DMS53 treated with DMSO at 0.1 percent for 48 hours (cell line): ENCODE measurements at regions not wholly inside any gene's neighbourhood (a gene's known extent, or its start where the extent isn't known, plus 50 kb on each side); places are given as distances from the start of the nearest gene placed in this dataset.

ENCODE experiments used
- DNase-seq: peaks from one replicate; lab custom pipeline; 2025; ENCODE audit not compliant: unreplicated experiment; lab: John Stamatoyannopoulos, UW

- DNase-seq: no peak
Measured at GRCh38 chr10:78817361-78817760, 251.4 kb upstream of the ZMIZ1 start.

DNA sequence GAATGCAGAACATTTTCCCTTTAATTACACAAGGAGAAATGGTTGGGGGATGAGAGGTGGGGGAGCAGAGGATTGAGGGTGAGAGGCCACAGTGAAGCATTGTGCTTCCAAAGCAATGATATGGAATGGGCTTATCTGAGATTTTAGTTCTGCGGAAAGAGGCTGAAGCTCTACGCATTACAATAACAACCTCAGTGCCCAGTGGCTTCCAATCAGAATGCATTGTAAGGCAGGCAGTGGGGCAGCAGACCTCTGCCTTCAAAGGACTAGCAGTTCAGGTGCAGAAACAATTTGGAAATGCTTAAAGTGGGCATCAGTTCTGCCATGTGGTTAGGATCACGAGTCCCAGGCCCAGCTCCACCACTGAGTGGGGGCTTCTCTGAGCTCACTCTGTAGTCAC, 251.0 kb upstream of the ZMIZ1 start:
- no peak for DNase-seq

DNA sequence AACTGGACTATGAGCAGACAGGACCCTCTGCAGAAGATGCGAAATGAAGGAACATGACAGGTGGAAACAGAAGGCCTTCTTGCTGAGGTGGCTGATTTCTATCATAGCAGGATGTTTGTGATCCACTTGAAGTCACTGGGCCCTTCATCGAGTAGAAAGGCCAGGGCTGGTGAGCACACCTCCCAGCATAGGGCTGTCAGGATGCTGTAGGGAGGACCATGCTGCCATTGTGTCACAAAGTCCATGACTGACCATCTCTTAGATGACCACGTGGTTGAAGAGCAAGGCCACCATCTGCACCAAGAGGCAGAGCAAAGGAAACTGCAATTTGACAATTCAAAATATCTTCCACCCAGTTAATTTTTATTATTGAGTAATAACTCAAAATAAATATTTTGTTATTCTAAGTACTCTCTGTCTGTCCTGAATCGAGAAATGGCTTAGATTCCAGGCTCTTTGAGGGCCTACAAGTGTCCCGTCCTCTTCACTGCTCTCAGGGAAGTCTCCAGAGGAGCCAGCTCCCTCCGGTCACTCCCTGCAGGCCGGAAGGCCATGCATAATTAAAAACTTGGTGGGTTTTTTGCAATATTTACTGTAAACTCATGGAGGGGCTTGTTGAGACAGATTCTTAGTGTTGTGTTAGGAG, 249.3 kb upstream of the ZMIZ1 start:
- peak; percentile 77 for DNase-seq

- no peak for DNase-seq
Measured at GRCh38 chr10:78820007-78820362, 248.8 kb upstream of the ZMIZ1 start.

DNA sequence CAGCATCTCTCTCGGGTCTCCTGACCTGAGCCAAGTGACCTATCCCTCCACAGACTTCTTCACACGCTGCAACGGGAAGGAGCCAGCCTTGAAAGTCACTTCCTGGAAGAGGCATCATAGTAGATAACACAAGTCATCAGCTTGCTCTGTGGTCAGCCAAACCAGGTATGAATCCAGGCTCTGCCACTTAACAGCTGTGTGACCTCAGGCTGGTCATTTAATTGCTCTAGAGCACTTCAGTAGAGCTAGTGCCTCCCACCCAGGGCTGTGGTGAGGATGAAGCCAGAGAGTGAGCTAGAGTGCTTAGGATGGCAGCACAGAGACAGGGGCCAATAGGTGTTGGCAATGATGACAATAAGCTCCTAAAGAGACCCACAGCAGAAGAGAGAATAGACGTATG, 247.7 kb upstream of the ZMIZ1 start:
- no peak for DNase-seq

DNA sequence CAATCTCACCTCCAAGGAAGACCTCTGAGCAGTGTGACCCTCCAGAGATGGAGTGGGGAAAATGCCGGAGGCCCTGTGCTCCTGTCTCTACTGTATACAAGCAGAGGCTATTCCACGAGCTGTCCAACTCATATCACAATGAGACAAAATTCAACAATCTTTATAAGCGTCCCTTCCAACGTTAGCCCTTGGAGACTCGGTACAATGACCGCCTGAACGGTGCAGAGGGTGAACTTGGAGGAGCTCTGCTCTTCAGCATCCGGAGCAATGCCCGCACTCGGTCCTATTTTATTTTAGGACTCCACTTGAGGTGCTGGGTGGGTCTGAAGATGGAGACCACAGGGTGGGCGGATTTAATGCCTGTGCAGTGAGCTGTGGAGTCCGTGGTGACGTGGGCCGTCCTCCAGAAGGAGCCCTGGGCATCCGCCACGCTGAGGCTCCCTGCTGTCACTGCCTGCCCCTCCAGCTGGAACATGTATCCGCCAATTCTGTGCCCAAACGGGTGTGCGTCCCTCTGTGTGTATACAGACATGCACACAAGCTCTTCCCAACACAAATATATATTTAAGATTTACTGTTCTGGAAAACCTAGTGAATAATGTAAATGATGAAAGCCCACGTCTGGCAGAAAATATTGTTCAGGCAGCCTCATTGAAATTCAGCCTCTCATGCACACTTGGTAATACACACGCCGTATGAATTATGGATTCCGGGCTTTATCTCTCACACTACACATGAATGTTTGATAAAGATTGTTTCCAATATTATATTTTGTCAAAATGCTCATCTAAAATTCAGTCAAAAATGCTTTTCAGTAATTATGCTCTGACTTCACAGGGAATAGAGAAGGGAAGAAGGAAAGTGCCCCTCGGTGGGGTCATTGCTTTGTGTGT, 239.9 kb upstream of the ZMIZ1 start:
- no peak for DNase-seq

DNA sequence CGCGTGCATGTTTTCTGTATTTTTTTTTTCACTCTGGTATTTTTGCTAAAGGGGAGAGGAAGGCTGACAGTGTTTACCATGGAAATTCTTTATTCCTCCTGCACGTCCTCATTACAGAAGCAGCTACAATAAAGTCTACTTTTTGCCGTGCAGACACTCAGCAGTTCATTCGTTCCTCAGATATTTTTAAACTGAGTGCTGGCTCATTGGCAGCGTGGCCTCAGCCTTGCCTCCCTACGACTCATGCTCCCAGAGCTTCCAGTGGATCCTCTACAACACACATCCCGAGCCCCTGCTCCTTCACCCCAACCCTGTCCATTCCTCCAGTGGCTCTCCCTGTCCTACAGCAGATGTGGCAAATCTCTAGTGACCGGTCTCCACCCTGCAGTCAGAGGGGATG, 239.2 kb upstream of the ZMIZ1 start:
- DNase-seq: no peak

GRCh38 chr10:78830062-78830975, 238.4 kb upstream of the ZMIZ1 start:
- DNase-seq: no peak

DNA sequence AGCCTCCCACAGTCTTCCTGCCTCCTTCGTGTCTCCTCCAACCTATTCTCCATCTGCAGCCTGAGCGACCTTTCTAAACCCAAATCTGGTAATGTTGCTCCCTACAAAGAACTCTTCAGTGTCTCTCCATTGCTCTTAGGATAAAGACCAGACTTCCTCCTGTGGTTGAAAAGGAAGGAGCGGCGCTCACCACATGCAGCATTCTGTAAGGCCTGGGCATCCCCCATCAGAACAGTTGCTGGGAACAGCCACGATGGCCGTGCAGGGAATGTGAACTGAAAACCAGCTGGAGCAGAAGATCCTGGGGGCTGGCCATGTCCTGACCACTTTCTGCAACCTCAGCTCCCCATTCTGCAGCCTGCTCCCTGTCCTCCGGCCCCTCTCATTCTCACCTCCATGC, 237.8 kb upstream of the ZMIZ1 start:
- DNase-seq: no peak

DNA sequence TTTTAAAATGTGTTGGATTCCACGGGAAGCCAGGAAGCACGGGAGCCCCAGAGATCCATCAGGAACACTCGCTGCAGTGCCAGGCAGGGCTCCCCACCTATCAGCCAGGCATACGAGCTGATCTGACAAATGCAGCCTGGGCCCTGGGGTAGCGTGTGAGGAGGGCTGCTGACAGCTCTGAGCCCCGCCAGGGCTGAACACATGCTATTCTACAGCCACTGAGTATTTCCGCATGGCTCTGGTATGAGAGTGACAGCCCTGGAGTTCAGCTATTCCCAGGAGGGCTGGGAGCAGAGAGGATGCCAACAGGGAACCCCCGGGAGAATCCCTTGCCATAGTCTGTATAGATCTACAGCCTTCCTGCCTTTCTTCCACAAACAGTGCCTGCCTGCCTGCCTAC, 237.3 kb upstream of the ZMIZ1 start:
- no peak for DNase-seq

GRCh38 chr10:78832281-78832680, 236.5 kb upstream of the ZMIZ1 start:
- no peak for DNase-seq

DNA sequence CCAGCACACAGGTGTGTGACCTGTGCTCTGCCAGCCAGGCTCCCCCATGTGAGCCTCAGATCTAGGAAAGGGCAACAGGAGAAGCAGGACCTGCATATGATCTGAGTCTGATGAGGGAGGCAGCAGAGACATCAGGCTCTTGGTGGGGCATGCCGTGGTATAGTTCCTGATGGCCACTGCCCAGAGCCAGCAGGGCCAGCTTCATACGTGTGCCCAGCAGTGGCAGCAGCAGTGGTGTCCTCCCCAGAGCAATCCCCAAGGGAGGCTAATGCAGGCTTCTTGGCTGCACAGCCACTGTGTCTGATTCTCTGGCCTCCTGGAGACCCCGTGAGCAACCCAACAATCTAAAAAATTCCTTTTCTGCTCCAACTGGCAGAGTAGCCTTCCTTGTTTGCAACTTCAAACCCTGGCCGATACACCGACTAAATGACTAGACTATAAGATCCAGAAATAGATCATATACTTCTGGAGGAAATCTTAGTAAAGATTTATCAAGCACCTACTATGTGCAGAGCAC, 230.6 kb upstream of the ZMIZ1 start:
- no peak for DNase-seq

DNA sequence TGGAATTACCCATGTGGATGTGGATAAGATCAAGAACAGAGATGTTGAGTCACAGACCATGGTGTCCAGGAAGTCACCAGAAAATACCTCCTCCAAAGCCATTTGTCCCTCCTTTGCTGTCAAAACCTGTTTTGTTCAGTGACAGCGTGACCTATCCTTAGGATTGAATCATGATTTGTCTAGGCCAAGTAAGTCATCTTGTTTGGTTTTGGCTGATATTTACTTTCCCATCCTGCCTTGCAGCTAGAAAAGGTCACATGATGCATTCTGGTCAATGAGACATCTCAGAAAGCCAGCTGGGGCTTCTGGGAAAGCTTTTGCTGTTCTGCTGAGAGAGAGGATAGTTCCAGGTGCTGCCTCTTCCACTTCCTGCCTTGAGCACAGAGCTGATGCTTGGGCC, 225.3 kb upstream of the ZMIZ1 start:
- DNase-seq: no peak

DNA sequence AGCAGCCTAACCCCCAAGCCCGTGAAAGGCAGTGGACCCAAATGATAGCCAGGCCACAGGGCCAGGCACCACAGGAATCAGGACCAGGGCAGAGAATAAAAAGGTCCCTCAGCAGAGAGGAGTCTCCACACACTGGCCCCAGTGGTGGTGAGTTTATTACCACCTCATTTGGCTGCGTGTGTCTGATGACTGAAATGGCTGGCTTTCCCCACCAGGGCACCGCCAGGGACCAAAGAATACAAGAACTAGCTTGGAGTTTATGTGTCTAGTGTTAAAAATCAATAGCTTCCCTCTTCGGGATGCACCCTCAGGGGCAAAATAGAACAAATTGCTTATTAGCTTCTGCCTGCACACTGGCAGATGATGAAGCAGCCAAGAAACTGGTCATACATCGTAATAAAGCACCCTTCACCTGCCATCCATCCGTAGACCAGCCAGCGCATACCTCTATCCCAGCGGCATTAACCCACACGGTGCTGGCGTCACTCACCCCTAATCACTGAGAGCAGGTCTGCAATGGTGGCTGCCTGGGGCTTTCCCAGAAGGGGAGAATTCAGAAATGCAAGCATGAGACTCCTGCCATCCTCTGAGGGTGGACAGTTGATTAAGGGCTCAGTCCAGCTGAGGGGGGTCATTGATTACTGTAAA, 223.7 kb upstream of the ZMIZ1 start:
- no peak for DNase-seq

- no peak for DNase-seq
Measured at GRCh38 chr10:78846071-78846470, 222.7 kb upstream of the ZMIZ1 start.

DNA sequence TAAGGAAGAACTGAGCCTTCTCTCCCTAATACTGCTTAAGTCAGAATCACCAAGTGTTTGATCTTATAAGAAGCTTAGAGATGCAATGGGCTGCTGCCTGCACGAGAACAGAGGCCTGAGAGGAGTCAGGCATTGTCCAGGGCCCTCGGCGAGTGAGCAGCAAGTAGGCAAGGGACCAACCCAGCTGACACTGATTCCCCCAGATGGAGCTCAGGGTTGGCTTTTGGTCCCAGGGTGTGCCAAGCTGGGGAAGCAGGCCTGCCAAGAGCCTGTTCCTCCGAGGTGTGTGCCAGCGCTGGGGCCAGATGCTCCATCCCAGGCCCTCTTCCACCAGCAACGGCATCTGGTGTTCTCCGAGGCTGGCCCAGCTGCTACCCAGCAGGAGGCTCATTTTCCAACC, 222.0 kb upstream of the ZMIZ1 start:
- no peak for DNase-seq

- no peak for DNase-seq
Measured at GRCh38 chr10:78847485-78847884, 221.3 kb upstream of the ZMIZ1 start.

- DNase-seq: no peak
Measured at GRCh38 chr10:78849115-78849514, 219.7 kb upstream of the ZMIZ1 start.

DNA sequence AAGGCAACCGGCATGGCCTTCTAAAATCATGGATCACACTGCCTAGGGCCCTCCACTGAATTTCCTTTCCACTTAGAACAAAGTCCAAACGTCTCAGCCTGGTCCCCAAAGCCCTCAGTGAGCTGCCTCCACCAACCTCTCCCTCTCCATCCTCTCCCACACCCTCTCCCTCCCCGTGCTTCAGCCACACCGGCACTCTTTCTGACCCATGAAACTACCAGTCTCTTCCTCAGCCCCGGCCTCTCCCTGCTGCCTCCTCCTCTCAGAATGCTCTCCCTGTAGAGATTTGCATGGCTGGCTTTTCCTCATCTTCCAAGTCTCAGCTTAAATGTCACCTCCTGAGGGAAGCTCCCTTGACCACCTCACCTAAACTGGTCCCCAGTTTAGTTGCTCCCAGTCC, 219.0 kb upstream of the ZMIZ1 start:
- DNase-seq: no peak

DNA sequence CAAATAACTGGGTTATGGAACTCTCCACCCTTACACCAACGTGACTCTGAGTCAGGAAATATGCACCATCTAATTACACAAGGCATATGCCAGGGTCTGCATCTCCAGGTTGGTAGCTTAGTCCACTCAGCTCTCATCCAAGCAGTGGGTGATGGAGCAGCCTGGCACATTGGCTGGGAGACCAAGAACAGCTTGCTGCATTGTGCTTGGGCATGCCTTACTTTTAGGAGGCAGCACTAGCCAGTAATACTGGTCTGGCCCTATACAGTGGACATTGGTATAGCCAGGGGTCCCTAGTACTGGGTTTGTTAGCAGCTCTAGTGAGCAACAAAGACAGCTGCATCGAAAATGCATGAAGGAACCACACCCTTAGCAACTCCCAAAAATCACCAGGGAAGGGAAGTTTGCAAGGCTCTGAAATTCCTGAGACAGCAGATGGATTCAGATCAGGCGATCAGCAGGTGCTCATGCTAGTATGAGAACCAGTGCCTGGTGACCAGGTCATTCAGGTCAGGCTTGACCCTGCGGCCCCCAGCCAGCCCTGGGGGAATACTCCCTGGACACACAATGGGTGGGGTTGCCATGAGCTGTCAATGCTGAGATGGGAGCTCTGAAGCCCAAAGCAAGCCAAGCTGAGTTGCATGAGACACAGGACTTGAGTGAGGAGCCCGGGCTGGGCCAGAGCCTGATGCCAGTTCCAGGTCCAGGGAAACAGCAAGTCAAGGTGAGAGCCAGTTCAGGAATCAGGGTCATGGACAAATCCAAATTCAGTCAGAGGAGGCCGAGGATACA, 217.9 kb upstream of the ZMIZ1 start:
- DNase-seq: no peak
